B cell (primary cell): ENCODE measurements at regions not wholly inside any gene's neighbourhood (a gene's known extent, or its start where the extent isn't known, plus 50 kb on each side); places are given as distances from the start of the nearest gene placed in this dataset.

ENCODE experiments used
- CTCF ChIP-seq: fragments of 200-600 bp; IDR thresholded peaks from one replicate; pipeline ENCODE4 v1.8.0; 2022; ENCODE audit warnings: antibody characterized with exemption, mild to moderate bottlenecking
- EZH2 ChIP-seq: IDR thresholded peaks from 2 replicates; pipeline ENCODE4 v1.6.1; 2012; ENCODE audit warnings: borderline replicate concordance, low read depth, mild to moderate bottlenecking, moderate library complexity, low read length; ENCODE audit not compliant: insufficient read depth, poor library complexity, severe bottlenecking

GRCh38 chr3:117774130-117774529 is 1064.6 kb downstream of the TUSC7 start:
- TF ChIP-seq CTCF (no peak), EZH2 (no peak)
